PC-3 (cell line): ENCODE measurements at regions not wholly inside any gene's neighbourhood (a gene's known extent, or its start where the extent isn't known, plus 50 kb on each side); places are given as distances from the start of the nearest gene placed in this dataset.

Source experiments
- CTCF ChIP-seq: fragments of 300-600 bp; sonication (generic); conservative IDR thresholded peaks from 2 replicates; pipeline ENCODE4 v1.5.1; 2017; ENCODE audit warnings: antibody characterized with exemption, low read depth, mild to moderate bottlenecking, low read length
- EZH2 ChIP-seq: fragments of 300-600 bp; sonication (generic); IDR thresholded peaks from one replicate; pipeline ENCODE4 v1.6.1; 2017; ENCODE audit warnings: antibody characterized with exemption, mild to moderate bottlenecking, low read length; ENCODE audit not compliant: unreplicated experiment
- EZH2phosphoT487 ChIP-seq: fragments of 300-600 bp; sonication (generic); IDR thresholded peaks from 2 replicates; pipeline ENCODE4 v1.6.1; 2018; ENCODE audit warnings: mild to moderate bottlenecking, antibody characterized with exemption, low read length, borderline replicate concordance

GRCh38 chr4:75259306-75259705 lies 254.9 kb downstream of the RCHY1 start:
- no peak for TF ChIP-seq EZH2
- no peak for TF ChIP-seq CTCF
- no peak for TF ChIP-seq EZH2phosphoT487
